Activated CD8-positive, alpha-beta T cell treated with anti-CD3 and anti-CD28 coated beads for 36 hours (primary cell): ENCODE measurements at regions not wholly inside any gene's neighbourhood (a gene's known extent, or its start where the extent isn't known, plus 50 kb on each side); places are given as distances from the start of the nearest gene placed in this dataset.
"Not testable (repeated sequence)": the region's sequence is repeated elsewhere in the genome, so short reads cannot be mapped to it uniquely, and the experiment has no call there.

Source experiments
- ATAC-seq: fragments of 200-7000 bp; cut with Tn5 transposase; one replicate; pipeline ENCODE4 v1.10.0; 2021; ENCODE audit warnings: mild to moderate bottlenecking, moderate library complexity
- CTCF ChIA-PET: fragments of 350-600 bp; sonication (Branson Sonifier 250); formaldehyde crosslinking; loops from one replicate; lab custom pipeline; 2021; ENCODE audit warnings: antibody characterized with exemption; lab: Charles Lee
- POLR2A ChIA-PET: fragments of 350-600 bp; sonication (Branson Sonifier 250); formaldehyde crosslinking; loops from one replicate; lab custom pipeline; 2021; ENCODE audit warnings: antibody characterized with exemption; lab: Charles Lee
- DNase-seq: peaks from one replicate; pipeline ENCODE4 v3.0.0-alpha.2; 2020
- H3K27ac Mint-ChIP-seq: one replicate; pipeline ENCODE4 v1.8.0; 2021; ENCODE audit warnings: mild to moderate bottlenecking, mixed read lengths
- H3K27me3 Mint-ChIP-seq: one replicate; pipeline ENCODE4 v1.8.0; 2021; ENCODE audit warnings: mixed read lengths
- H3K36me3 Mint-ChIP-seq: one replicate; pipeline ENCODE4 v1.8.0; 2021; ENCODE audit warnings: low read depth, mixed read lengths
- H3K4me1 Mint-ChIP-seq: one replicate; pipeline ENCODE4 v1.8.0; 2021; ENCODE audit warnings: low read depth, mixed read lengths
- H3K4me3 Mint-ChIP-seq: one replicate; pipeline ENCODE4 v1.8.0; 2021; ENCODE audit warnings: mild to moderate bottlenecking, moderate library complexity, mixed read lengths
- H3K9me3 Mint-ChIP-seq: one replicate; pipeline ENCODE4 v1.8.0; 2021; ENCODE audit warnings: mixed read lengths
- CTCF ChIP-seq: fragments of 200-600 bp; IDR thresholded peaks from one replicate; pipeline ENCODE4 v1.8.0; 2022; ENCODE audit warnings: antibody characterized with exemption, mild to moderate bottlenecking
- intact Hi-C: fragments of 100-400 bp; cut with micrococcal nuclease; formaldehyde crosslinking; loops from one replicate; pipeline ENCODE4 v1.10.0; 2022

- H3K36me3 Mint-ChIP-seq = no peaks in the 10 kb centered on the region
- ChIA-PET CTCF (no interaction called here), POLR2A (no interaction called here)
- intact Hi-C loops = no loop called here
- no peaks in the 10 kb centered on the region for H3K4me1 Mint-ChIP-seq
- TF ChIP-seq CTCF = no peak
- no peaks in the 10 kb centered on the region for H3K27me3 Mint-ChIP-seq
- DNase-seq = no peak
- no peak overlapping the region for H3K4me3 Mint-ChIP-seq
- H3K9me3 Mint-ChIP-seq = peaks cover 2% of the 10 kb centered on the region
- no peak for ATAC-seq
- no peak overlapping the region for H3K27ac Mint-ChIP-seq
These were observed 256.3 kb upstream of the MYT1L start for GRCh38 chr2:2587354-2587753.

GRCh38 chr2:2586931-2587330, 255.9 kb upstream of the MYT1L start:
- ChIA-PET POLR2A (no interaction called here), CTCF (no interaction called here)
- no peak for DNase-seq
- no peak for TF ChIP-seq CTCF
- H3K9me3 Mint-ChIP-seq = peaks cover 2% of the 10 kb centered on the region
- H3K4me3 Mint-ChIP-seq = no peak overlapping the region
- intact Hi-C loops = no loop called here
- no peaks in the 10 kb centered on the region for H3K36me3 Mint-ChIP-seq
- H3K27ac Mint-ChIP-seq = no peak overlapping the region
- no peaks in the 10 kb centered on the region for H3K27me3 Mint-ChIP-seq
- no peak for ATAC-seq
- H3K4me1 Mint-ChIP-seq = no peaks in the 10 kb centered on the region

DNA sequence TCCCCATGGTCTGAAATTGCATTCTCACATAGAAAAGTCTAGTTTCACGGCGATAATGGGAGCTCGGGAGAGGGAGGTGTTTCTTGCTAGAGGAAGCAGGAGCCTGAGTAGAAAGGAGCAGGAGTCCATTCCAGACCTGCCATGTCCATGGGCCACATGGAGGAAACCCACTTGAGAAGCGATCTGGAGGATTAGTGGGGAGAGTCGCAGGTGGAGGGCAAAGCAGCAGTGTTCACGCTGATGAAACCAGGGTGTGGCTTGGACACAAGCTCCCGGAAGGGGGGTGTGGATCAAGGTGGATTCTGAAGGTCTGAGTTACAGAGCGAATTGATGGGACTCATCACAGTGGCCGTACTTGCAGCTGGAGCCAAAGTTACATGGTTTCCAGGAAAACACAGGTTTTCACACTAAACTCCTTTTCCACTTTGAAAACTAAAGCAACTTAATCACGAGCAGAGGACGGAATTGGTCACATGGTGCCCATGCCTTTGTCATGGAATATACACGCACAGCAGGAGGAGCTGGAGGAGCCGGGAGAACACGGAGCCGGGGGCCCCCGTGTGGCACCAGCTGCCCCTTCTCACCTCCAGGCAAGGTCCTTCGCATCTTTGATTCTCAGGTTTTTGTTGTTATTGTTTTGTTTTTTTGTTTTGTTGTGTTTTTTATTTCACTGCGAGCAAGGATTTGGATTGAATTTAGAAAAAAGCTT, 255.1 kb upstream of the MYT1L start:
- POLR2A ChIA-PET = no interaction called here
- Mint-ChIP-seq H3K9me3 (peaks cover 2% of the 10 kb centered on the region), H3K36me3 (no peaks in the 10 kb centered on the region), H3K4me1 (no peaks in the 10 kb centered on the region), H3K4me3 (no peak overlapping the region), H3K27me3 (no peaks in the 10 kb centered on the region), H3K27ac (no peak overlapping the region)
- no peak for DNase-seq
- intact Hi-C loops = no loop called here
- ATAC-seq = no peak
- CTCF ChIA-PET = interaction anchor here (1.0 kb wide), 1 partner anchor 11 kb away, joined by 3 read pairs; no protein-coding TSS in a partner anchor
- TF ChIP-seq CTCF = no peak

GRCh38 chr2:2582998-2583545, 252.0 kb upstream of the MYT1L start:
- no peak overlapping the region for H3K4me3 Mint-ChIP-seq
- intact Hi-C loops = no loop called here
- TF ChIP-seq CTCF = no peak
- H3K27me3 Mint-ChIP-seq = no peaks in the 10 kb centered on the region
- H3K9me3 Mint-ChIP-seq = peaks cover 2% of the 10 kb centered on the region
- H3K27ac Mint-ChIP-seq = no peak overlapping the region
- ChIA-PET CTCF (no interaction called here), POLR2A (no interaction called here)
- no peaks in the 10 kb centered on the region for H3K4me1 Mint-ChIP-seq
- ATAC-seq (no peak), DNase-seq (no peak)
- H3K36me3 Mint-ChIP-seq = no peaks in the 10 kb centered on the region

GRCh38 chr2:2581331-2582159, 250.5 kb upstream of the MYT1L start:
- Mint-ChIP-seq H3K9me3 (peaks cover 2% of the 10 kb centered on the region), H3K4me3 (no peak overlapping the region), H3K27ac (no peak overlapping the region), H3K4me1 (no peaks in the 10 kb centered on the region), H3K27me3 (no peaks in the 10 kb centered on the region), H3K36me3 (no peaks in the 10 kb centered on the region)
- CTCF ChIA-PET = no interaction called here
- no peak for DNase-seq
- POLR2A ChIA-PET = no interaction called here
- no peak for ATAC-seq
- no peak for TF ChIP-seq CTCF
- intact Hi-C loops = no loop called here

- CTCF ChIA-PET, POLR2A ChIA-PET, H3K4me3 Mint-ChIP-seq, ATAC-seq, DNase-seq, intact Hi-C loops, H3K9me3 Mint-ChIP-seq, H3K27me3 Mint-ChIP-seq, H3K27ac Mint-ChIP-seq, H3K36me3 Mint-ChIP-seq, H3K4me1 Mint-ChIP-seq: not testable (repeated sequence)
These were observed 249.8 kb upstream of the MYT1L start for GRCh38 chr2:2580841-2581240.
